GM12878 (cell line): ENCODE measurements at regions not wholly inside any gene's neighbourhood (a gene's known extent, or its start where the extent isn't known, plus 50 kb on each side); places are given as distances from the start of the nearest gene placed in this dataset.
"Not testable (repeated sequence)": the region's sequence is repeated elsewhere in the genome, so short reads cannot be mapped to it uniquely, and the experiment has no call there.

Source experiments
- ATAC-seq: fragments of 200-7000 bp; cut with Tn5 transposase; 3 replicates; pipeline ENCODE4 v1.9.1; 2020; ENCODE audit warnings: mild to moderate bottlenecking, moderate library complexity
- BruUV-seq: library from RNA; stranded (reverse); fragments of 400-500 nt; replicated peaks from 2 replicates; lab custom pipeline; 2021; lab: Mats Ljungman, UMichigan
- CTCF ChIA-PET: fragments of 300-600 bp; sonication (Branson Sonifier 250); formaldehyde crosslinking; extraction: SDS; loops from one replicate; lab custom pipeline; 2021; ENCODE audit warnings: inconsistent platforms; lab: Yijun Ruan, JAX
- POLR2A ChIA-PET: fragments of 350-600 bp; formaldehyde crosslinking; extraction: SDS; loops from one replicate; lab custom pipeline; 2021; ENCODE audit warnings: inconsistent platforms; lab: Charles Lee
- RAD21 ChIA-PET: fragments of 300-600 bp; sonication (Branson Sonifier 250); formaldehyde crosslinking; loops from one replicate; lab custom pipeline; 2023; ENCODE audit warnings: antibody characterized with exemption; ENCODE audit not compliant: unreplicated experiment; lab: Charles Lee
- SMC1A ChIA-PET: fragments of 300-600 bp; sonication (Branson Sonifier 250); formaldehyde crosslinking; loops from one replicate; lab custom pipeline; 2023; ENCODE audit not compliant: unreplicated experiment, uncharacterized antibody; lab: Charles Lee
- DNase-seq: peaks from one replicate; pipeline ENCODE4 v3.0.0-alpha.2; 2011; ENCODE audit warnings: low read depth, low spot score
- FAIRE-seq: peaks from 3 replicates; lab custom pipeline; 2011; peaks lifted over from hg19 to GRCh38; lab: Jason Lieb, UNC
- H2AFZ ChIP-seq: 2 replicates; pipeline ENCODE4 v1.6.0; 2011; ENCODE audit warnings: low read depth, low read length, control low read depth; ENCODE audit not compliant: control insufficient read depth
- H3K27ac ChIP-seq: 2 replicates; pipeline ENCODE4 v1.5.1; 2011; ENCODE audit warnings: control low read depth; ENCODE audit not compliant: control insufficient read depth, insufficient read depth
- H3K27me3 ChIP-seq, 2 experiments: replicated peaks in 1 of 2; 2 replicates each; pipeline versions ENCODE4 v1.6.0 to v1.6.1; 2011; ENCODE audit warnings: low read length in 1 of 2; ENCODE audit not compliant: control insufficient read depth in 2 of 2, insufficient read depth in 2 of 2
- H3K36me3 ChIP-seq, 2 experiments: 2 replicates each; pipeline ENCODE4 v1.5.1; 2011; ENCODE audit warnings: low read length in 1 of 2; ENCODE audit not compliant: control insufficient read depth in 2 of 2, insufficient read depth in 2 of 2
- H3K4me1 ChIP-seq: 2 replicates; pipeline ENCODE4 v1.6.1; 2011; ENCODE audit warnings: mild to moderate bottlenecking, low read length, moderate library complexity, mixed read lengths; ENCODE audit not compliant: control insufficient read depth, insufficient read depth
- H3K4me2 ChIP-seq: 2 replicates; pipeline ENCODE4 v1.6.0; 2011; ENCODE audit warnings: control low read depth; ENCODE audit not compliant: control insufficient read depth, insufficient read depth
- H3K4me3 ChIP-seq: fragments of 200-600 bp; sonication (generic); 2 replicates; pipeline ENCODE4 v1.5.1; 2016
- H3K79me2 ChIP-seq: 2 replicates; pipeline ENCODE4 v1.6.0; 2011; ENCODE audit warnings: low read length; ENCODE audit not compliant: control insufficient read depth, insufficient read depth
- H3K9ac ChIP-seq: 2 replicates; pipeline ENCODE4 v1.8.0; 2011; ENCODE audit warnings: low read length, control low read depth, mixed read lengths; ENCODE audit not compliant: control insufficient read depth, insufficient read depth
- H3K9me3 ChIP-seq: replicated peaks from 3 replicates; pipeline ENCODE4 v1.5.1; 2011; ENCODE audit warnings: mild to moderate bottlenecking, low read length; ENCODE audit not compliant: control insufficient read depth, insufficient read depth
- H4K20me1 ChIP-seq: 2 replicates; pipeline ENCODE4 v1.6.0; 2011; ENCODE audit not compliant: control insufficient read depth, insufficient read depth
- BMI1 ChIP-seq: fragments of 450-650 bp; IDR thresholded peaks from 2 replicates; pipeline ENCODE4 v1.6.1; 2016; ENCODE audit warnings: mild to moderate bottlenecking, moderate library complexity, borderline replicate concordance
- MEF2A ChIP-seq: IDR thresholded peaks from 2 replicates; pipeline ENCODE4 v1.6.1; 2011; ENCODE audit warnings: low read depth, mild to moderate bottlenecking, low read length, moderate library complexity; ENCODE audit not compliant: insufficient read depth
- MTA2 ChIP-seq: fragments of 450-650 bp; IDR thresholded peaks from 2 replicates; pipeline ENCODE4 v1.6.1; 2016; ENCODE audit warnings: low read depth, mild to moderate bottlenecking, moderate library complexity
- PAX8 ChIP-seq: fragments of 450-650 bp; IDR thresholded peaks from 2 replicates; pipeline ENCODE4 v1.6.1; 2017; ENCODE audit warnings: mild to moderate bottlenecking, moderate library complexity
- RAD51 ChIP-seq: fragments of 450-650 bp; IDR thresholded peaks from 2 replicates; pipeline ENCODE4 v1.6.1; 2016; ENCODE audit warnings: moderate library complexity, mild to moderate bottlenecking, inconsistent platforms
- RB1 ChIP-seq: fragments of 450-650 bp; formaldehyde crosslinking; IDR thresholded peaks from 2 replicates; pipeline ENCODE4 v1.6.1; 2017; ENCODE audit warnings: mild to moderate bottlenecking, borderline replicate concordance
- RELA ChIP-seq: fragments of 450-650 bp; IDR thresholded peaks from 2 replicates; pipeline ENCODE4 v1.8.0; 2014; ENCODE audit warnings: borderline replicate concordance; ENCODE audit not compliant: partially characterized antibody
- TAF1 ChIP-seq: IDR thresholded peaks from 2 replicates; pipeline ENCODE4 v1.6.1; 2011; ENCODE audit warnings: mild to moderate bottlenecking, low read depth, low read length, borderline replicate concordance
- WGBS: methylation state at CpG from one replicate; pipeline ENCODE4 v1.1.6; 2016; ENCODE audit warnings: low lambda C conversion rate; ENCODE audit not compliant: insufficient replicate concordance, insufficient coverage; ENCODE audit errors: missing lambda C conversion rate; 5-methylcytosine and 5-hydroxymethylcytosine counted together
- in situ Hi-C: fragments of 300-500 bp; cut with MboI; formaldehyde crosslinking; loops from 9 replicates; pipeline ENCODE4 v1.14.3; 2018; ENCODE audit warnings: mixed read lengths
- intact Hi-C: fragments of 100-400 bp; cut with micrococcal nuclease; formaldehyde crosslinking; loops from one replicate; pipeline ENCODE4 v1.14.2; 2022; ENCODE audit not compliant: unreplicated experiment
- TF ChIP-seq, protein P1 (sequence below), 3 experiments: IDR thresholded peaks in 2 of 3; conservative IDR thresholded peaks in 1 of 3; 2 replicates each; pipeline ENCODE4 v1.5.1; 2011; ENCODE audit warnings: low read depth in 3 of 3, low read length in 3 of 3, mild to moderate bottlenecking in 3 of 3, control low read depth in 2 of 3, moderate library complexity in 2 of 3, inconsistent platforms in 1 of 3, mixed read lengths in 1 of 3; ENCODE audit not compliant: control insufficient read depth in 2 of 3, insufficient read depth in 1 of 3; ENCODE audit errors: extremely low read depth in 1 of 3

DNA sequence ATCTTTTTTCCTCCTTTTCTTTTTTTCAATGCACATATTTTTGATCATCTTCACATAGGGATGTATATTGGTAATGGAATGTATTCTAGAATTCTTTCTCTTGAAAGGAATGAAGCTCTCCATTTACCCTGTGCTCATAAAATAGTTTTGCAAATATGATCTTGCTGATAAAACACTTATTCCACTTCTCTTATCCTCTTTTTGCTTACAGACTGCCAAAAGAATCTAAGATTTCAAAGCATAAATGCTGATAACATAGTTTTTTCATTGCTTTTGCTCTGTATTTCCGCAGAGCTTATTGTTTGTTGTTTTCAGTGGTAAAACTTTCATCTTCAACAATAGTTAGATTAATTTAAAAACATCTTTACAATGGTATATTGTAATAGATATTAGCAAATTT lies 350.5 kb downstream of the PAX1 start:
- Histone ChIP-seq H3K4me1 (no peaks in the 10 kb centered on the region), H2AFZ (no peak overlapping the region), H3K27me3 (no peaks in the 10 kb centered on the region), H3K4me2 (no peak overlapping the region), H3K27ac (no peak overlapping the region), H3K9ac (no peak overlapping the region), H3K4me3 (no peak overlapping the region), H4K20me1 (no peaks in the 10 kb centered on the region), H3K79me2 (no peaks in the 10 kb centered on the region), H3K9me3 (no peaks in the 10 kb centered on the region), H3K36me3 (no peaks in the 10 kb centered on the region)
- ATAC-seq (no peak), FAIRE-seq (no peak), DNase-seq (no peak)
- no TSS peak for BruUV-seq
- in situ Hi-C loops (no loop called here), intact Hi-C loops (no loop called here)
- WGBS = 21% methylated on average over 1 of the region's 1 CpG
- ChIA-PET RAD21 (no interaction called here), CTCF (no interaction called here), SMC1A (no interaction called here), POLR2A (no interaction called here)
- TF ChIP-seq BMI1 = no peak

- no peaks in the 10 kb centered on the region for H3K4me1 ChIP-seq
- 50% methylated on average over 1 of the region's 1 CpG for WGBS
- H3K27me3 ChIP-seq = no peaks in the 10 kb centered on the region
- POLR2A ChIA-PET = no interaction called here
- SMC1A ChIA-PET = interaction anchor here (0.6 kb wide), 1 partner anchor 811 kb away, joined by 3 read pairs; no protein-coding TSS in a partner anchor
- intact Hi-C loops (no loop called here), in situ Hi-C loops (no loop called here)
- ATAC-seq = no peak
- H3K4me2 ChIP-seq = no peak overlapping the region
- H4K20me1 ChIP-seq = no peaks in the 10 kb centered on the region
- no peak overlapping the region for H3K27ac ChIP-seq
- H3K4me3 ChIP-seq = no peak overlapping the region
- FAIRE-seq = no peak
- H3K9ac ChIP-seq = no peak overlapping the region
- DNase-seq = no peak
- H3K36me3 ChIP-seq = no peaks in the 10 kb centered on the region
- RAD21 ChIA-PET = no interaction called here
- no TSS peak for BruUV-seq
- H2AFZ ChIP-seq = no peak overlapping the region
- no peaks in the 10 kb centered on the region for H3K9me3 ChIP-seq
- no peak for TF ChIP-seq MEF2A
- TF ChIP-seq, protein P1, sequence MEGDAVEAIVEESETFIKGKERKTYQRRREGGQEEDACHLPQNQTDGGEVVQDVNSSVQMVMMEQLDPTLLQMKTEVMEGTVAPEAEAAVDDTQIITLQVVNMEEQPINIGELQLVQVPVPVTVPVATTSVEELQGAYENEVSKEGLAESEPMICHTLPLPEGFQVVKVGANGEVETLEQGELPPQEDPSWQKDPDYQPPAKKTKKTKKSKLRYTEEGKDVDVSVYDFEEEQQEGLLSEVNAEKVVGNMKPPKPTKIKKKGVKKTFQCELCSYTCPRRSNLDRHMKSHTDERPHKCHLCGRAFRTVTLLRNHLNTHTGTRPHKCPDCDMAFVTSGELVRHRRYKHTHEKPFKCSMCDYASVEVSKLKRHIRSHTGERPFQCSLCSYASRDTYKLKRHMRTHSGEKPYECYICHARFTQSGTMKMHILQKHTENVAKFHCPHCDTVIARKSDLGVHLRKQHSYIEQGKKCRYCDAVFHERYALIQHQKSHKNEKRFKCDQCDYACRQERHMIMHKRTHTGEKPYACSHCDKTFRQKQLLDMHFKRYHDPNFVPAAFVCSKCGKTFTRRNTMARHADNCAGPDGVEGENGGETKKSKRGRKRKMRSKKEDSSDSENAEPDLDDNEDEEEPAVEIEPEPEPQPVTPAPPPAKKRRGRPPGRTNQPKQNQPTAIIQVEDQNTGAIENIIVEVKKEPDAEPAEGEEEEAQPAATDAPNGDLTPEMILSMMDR (IDR thresholded peaks at IDR 0.05 in 2 of 3, conservative IDR thresholded peaks at IDR 0.05 in 1 of 3; ENCODE audit: control insufficient read depth in 2 of 3, extremely low read depth in 1 of 3, insufficient read depth in 1 of 3, low read depth in 3 of 3, low read length in 3 of 3) = no peak
- no peak for TF ChIP-seq MTA2
- TF ChIP-seq TAF1 = no peak
- no peak for TF ChIP-seq RELA
- TF ChIP-seq RB1 = no peak
- no peak for TF ChIP-seq PAX8
- no peak for TF ChIP-seq RAD51
- TF ChIP-seq, all 136 proteins: peak for 0
- no peaks in the 10 kb centered on the region for H3K79me2 ChIP-seq
- CTCF ChIA-PET = no interaction called here
Observed at GRCh38 chr20:22052025-22052650, 346.7 kb downstream of the PAX1 start.

DNA sequence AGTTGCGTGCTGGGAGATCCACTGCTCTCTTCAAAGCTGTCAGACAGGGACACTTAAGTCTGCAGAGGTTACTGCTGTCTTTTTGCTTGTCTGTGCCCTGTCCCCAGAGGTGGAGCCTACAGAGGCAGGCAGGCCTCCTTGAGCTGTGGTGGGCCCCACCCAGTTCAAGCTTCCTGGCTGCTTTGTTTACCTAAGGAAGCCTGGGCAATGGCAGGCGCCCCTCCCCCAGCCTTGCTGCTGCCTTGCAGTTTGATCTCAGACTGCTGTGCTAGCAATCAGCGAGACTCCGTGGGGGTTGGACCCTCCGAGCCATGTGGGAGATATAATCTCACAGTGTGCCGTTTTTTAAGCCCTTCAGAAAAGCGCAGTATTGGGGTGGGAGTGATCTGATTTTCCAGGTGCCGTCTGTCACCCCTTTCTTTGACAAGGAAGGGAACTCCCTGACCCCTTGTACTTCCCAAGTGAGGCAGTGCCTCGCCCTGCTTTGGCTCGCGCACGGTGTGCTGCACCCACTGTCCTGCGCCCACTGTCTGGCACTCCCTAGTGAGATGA lies 340.6 kb downstream of the PAX1 start:
- 32% methylated on average over 13 of the region's 13 CpGs for WGBS
- not testable (repeated sequence) for H3K27ac ChIP-seq

More for the DNA sequence above, 340.6 kb downstream of the PAX1 start:
- CTCF ChIA-PET, H3K36me3 ChIP-seq, ATAC-seq, H3K4me3 ChIP-seq, DNase-seq, H3K9ac ChIP-seq, POLR2A ChIA-PET, BruUV-seq, FAIRE-seq, H3K4me2 ChIP-seq, RAD21 ChIA-PET, H3K79me2 ChIP-seq, H3K27me3 ChIP-seq, in situ Hi-C loops, H3K4me1 ChIP-seq, H3K9me3 ChIP-seq, SMC1A ChIA-PET, H2AFZ ChIP-seq, intact Hi-C loops, H4K20me1 ChIP-seq: not testable (repeated sequence)
